ENCODE measurements at regions not wholly inside any gene's neighbourhood (a gene's known extent, or its start where the extent isn't known, plus 50 kb on each side); places are given as distances from the start of the nearest gene placed in this dataset.

- no peak for ATAC-seq (ENCODE audit: poor library complexity)
- no peak for DNase-seq
- intact Hi-C loops (cut with DNase I) = no loop called here
These were observed 350.8 kb upstream of the GRIA3 start for GRCh38 chrX:122833230-122833629.

GRCh38 chrX:122835886-122836285 is 348.2 kb upstream of the GRIA3 start:
- intact Hi-C loops (cut with DNase I) = no loop called here
- ATAC-seq (ENCODE audit: poor library complexity) (no peak), DNase-seq (no peak)

DNA sequence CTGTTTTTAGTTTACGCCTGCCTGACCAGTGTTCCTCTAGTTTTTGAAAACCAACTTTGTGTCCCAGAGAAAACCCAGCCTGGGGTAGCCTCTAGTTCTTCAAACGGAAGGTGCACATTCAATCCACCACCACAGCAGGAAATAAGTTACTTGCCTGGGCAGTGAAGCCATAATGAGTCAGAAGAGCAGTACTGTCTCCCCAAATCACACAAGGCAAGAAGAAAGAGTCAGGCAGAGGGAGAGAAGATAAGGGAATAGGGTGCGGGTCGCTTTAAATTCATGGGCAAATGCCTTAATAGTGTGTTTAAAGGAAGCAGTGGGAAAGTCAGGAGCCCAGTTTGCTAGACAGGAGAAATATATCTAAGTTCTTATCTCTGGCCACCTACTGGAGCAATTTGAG is 333.8 kb upstream of the GRIA3 start:
- DNase-seq (no peak), ATAC-seq (ENCODE audit: poor library complexity) (no peak)
- intact Hi-C loops (cut with DNase I) = no loop called here

GRCh38 chrX:122856205-122856604 is 327.9 kb upstream of the GRIA3 start:
- ATAC-seq (ENCODE audit: poor library complexity) = no peak
- DNase-seq = no peak
- intact Hi-C loops (cut with DNase I) = no loop called here

DNA sequence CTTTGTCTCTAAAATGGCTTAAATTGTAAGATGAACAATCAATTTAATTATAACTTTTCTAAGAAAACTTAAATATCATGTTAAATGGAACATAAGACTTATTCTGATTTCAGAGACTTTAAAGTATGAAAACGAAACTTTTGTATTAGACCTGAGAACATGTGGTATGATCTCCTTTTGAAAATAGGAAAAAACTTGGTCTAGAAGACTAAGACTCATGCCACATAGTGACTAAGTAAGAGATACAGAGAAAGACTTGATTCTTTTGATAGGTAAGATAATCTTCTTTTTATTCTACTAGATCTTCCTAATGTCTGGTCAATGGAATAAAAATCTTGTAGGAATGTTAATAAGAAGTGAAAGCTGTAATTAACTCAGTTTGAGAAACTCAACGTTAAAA is 326.3 kb upstream of the GRIA3 start:
- ATAC-seq (ENCODE audit: poor library complexity) (no peak), DNase-seq (no peak)
- intact Hi-C loops (cut with DNase I) = no loop called here

GRCh38 chrX:122863067-122863466 is 321.0 kb upstream of the GRIA3 start:
- ATAC-seq (ENCODE audit: poor library complexity) (no peak), DNase-seq (no peak)
- intact Hi-C loops (cut with DNase I) = no loop called here

DNA sequence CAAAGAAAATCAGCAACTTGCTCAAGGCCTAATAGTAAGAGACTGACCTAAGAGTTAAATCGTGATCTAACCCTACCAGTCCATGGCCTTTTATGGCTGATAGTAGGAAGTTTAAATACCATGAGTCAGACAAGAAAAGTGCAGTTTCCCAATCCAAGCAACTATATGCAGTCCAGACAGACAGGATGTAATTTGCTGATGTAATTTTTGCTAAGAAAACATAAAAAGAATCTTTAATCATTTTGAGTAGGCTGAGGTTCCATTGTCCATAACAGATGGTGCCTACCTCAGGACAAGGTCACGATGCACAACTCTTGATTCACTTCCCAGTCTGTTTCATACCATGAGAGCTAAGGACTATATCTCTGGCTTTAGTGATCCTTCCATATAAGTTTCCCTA is 317.5 kb upstream of the GRIA3 start:
- DNase-seq = no peak

GRCh38 chrX:122868631-122869030 is 315.4 kb upstream of the GRIA3 start:
- intact Hi-C loops (cut with DNase I) = no loop called here
- no peak for DNase-seq
- no peak for ATAC-seq (ENCODE audit: poor library complexity)

More for the DNA sequence above, 317.5 kb upstream of the GRIA3 start:
- ATAC-seq (ENCODE audit: poor library complexity) = no peak
- intact Hi-C loops (cut with DNase I) = no loop called here

- ATAC-seq (ENCODE audit: poor library complexity) (no peak), DNase-seq (no peak)
- intact Hi-C loops (cut with DNase I) = no loop called here
These were observed 314.9 kb upstream of the GRIA3 start for GRCh38 chrX:122869171-122869570.

DNA sequence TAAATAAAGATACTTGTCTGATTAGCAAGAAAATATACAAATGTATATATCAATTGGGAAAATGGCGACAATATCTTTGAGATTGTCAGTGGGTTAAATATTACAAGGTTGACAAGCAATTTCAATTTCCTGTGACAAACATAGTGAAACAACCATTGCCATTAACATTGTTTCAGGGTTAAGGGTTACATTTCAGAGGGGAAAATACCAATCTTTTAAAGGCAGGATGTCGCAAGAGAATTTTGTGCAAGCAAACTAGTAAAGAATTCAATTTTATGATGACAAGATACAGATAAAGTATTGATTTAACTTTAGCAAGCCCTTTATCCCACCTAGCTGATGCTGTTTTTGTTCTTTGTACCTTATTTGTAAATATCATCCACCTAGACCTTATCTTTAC is 305.8 kb upstream of the GRIA3 start:
- intact Hi-C loops (cut with DNase I) = no loop called here
- DNase-seq (no peak), ATAC-seq (ENCODE audit: poor library complexity) (no peak)

- DNase-seq (no peak), ATAC-seq (ENCODE audit: poor library complexity) (no peak)
- intact Hi-C loops (cut with DNase I) = no loop called here
These were observed 303.1 kb upstream of the GRIA3 start for GRCh38 chrX:122880952-122881351.

GRCh38 chrX:122890729-122891128 is 293.3 kb upstream of the GRIA3 start:
- DNase-seq (no peak), ATAC-seq (ENCODE audit: poor library complexity) (no peak)
- intact Hi-C loops (cut with DNase I) = no loop called here

DNA sequence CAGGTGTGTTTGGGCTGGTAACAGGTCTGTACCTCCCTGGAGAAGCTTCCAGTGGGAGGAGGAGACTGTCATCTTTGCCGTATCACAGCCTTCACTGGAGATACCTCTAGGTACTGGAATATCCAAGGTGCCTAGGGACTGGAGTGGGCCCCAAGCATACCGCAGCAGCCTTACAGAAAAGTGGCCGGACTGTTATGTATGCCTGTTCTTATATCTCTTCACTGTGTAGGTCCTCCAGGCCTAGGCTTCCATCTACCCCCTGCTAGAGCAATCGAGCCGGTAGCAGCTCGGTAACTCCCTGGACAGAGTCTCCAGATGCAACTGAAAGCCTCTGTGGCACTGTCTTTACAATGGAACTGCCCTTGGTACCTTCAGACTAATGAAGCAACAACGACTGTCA is 277.4 kb upstream of the GRIA3 start:
- ATAC-seq (ENCODE audit: poor library complexity) (no peak), DNase-seq (no peak)
- intact Hi-C loops (cut with DNase I) = no loop called here

- DNase-seq (no peak), ATAC-seq (ENCODE audit: poor library complexity) (no peak)
- intact Hi-C loops (cut with DNase I) = no loop called here
These were observed 276.7 kb upstream of the GRIA3 start for GRCh38 chrX:122907375-122907774.

GRCh38 chrX:122910697-122911096 is 273.4 kb upstream of the GRIA3 start:
- ATAC-seq (ENCODE audit: poor library complexity) (no peak), DNase-seq (no peak)
- intact Hi-C loops (cut with DNase I) = no loop called here

- DNase-seq = no peak
- ATAC-seq (ENCODE audit: poor library complexity) = no peak
- intact Hi-C loops (cut with DNase I) = no loop called here
These were observed 270.9 kb upstream of the GRIA3 start for GRCh38 chrX:122913134-122913533.

- intact Hi-C loops (cut with DNase I) = no loop called here
These were observed 270.3 kb upstream of the GRIA3 start for GRCh38 chrX:122913764-122914163.

GRCh38 chrX:122914256-122914655 is 269.8 kb upstream of the GRIA3 start:
- no peak for ATAC-seq (ENCODE audit: poor library complexity)
- intact Hi-C loops (cut with DNase I) = no loop called here
- DNase-seq = no peak

More at GRCh38 chrX:122913764-122914163, 270.3 kb upstream of the GRIA3 start:
- ATAC-seq (ENCODE audit: poor library complexity) = no peak
- no peak for DNase-seq

DNA sequence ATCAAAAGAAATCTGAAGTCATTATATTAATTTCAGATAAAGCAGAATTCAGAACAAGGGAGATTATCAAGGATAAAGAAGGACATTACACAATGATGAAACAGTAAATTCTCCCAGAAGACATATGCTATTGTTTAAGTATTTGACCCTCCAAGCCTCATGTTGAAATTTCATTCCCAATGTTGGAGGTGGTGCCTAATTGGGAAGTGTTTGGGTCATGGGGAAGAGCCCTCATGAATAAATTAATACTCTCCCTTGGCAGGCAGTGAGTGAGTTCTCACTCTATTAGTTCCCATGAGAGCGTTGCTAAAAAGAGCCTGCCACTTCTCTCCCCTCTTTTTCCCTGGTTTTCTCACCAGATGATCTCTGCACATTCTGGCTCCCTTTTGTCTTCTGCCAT is 249.9 kb upstream of the GRIA3 start:
- intact Hi-C loops (cut with DNase I) = no loop called here
- DNase-seq (no peak), ATAC-seq (ENCODE audit: poor library complexity) (no peak)

DNA sequence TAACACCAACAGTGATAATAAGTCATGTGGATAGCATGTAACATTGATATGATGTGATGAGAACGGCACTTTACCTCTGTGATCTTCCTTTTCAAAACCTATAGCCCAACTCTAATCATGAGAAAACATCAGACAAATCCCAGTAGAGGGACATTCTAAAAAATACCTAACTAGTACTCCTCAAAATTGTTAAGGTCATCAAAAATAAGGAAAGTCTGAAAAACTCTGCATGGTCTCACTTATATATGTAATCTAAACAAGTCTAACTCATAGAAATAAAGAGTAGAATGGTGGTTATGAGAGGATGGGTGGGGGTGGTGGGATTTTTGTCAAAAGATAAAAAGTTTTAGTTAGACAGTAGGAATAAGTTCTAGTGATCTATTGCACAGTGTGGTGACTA is 243.9 kb upstream of the GRIA3 start:
- intact Hi-C loops (cut with DNase I) = no loop called here
- ATAC-seq (ENCODE audit: poor library complexity) = no peak

GRCh38 chrX:122941806-122942205 is 242.3 kb upstream of the GRIA3 start:
- intact Hi-C loops (cut with DNase I) = no loop called here
- no peak for DNase-seq
- ATAC-seq (ENCODE audit: poor library complexity) = no peak

More for the DNA sequence above, 243.9 kb upstream of the GRIA3 start:
- DNase-seq = no peak

DNA sequence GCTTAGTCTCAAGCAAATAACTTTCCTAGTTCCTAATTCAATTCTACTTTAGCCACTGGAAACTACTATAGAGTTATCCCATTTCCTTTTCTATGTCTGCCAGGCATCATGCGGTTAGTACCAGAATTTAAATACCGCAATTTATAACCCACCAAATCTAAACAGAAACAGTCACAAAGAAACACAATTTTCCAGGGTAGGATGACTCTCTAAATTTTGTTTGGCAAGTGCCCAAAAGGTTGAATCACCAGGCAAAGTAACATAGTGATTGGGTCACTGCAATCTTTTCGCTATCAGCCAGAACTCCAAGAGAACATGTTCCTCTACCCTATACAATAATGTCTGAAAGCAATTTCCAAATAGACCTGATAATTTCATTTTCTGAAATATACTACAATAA is 240.2 kb upstream of the GRIA3 start:
- ATAC-seq (ENCODE audit: poor library complexity) (no peak), DNase-seq (no peak)
- intact Hi-C loops (cut with DNase I) = no loop called here
